ENCODE measurements at regions not wholly inside any gene's neighbourhood (a gene's known extent, or its start where the extent isn't known, plus 50 kb on each side); places are given as distances from the start of the nearest gene placed in this dataset.

GRCh38 chr18:34510926-34511325, 199.2 kb upstream of the DTNA start (continued):
- TF ChIP-seq MEF2B (IDR thresholded peaks at IDR 0.05; ENCODE audit: partially characterized antibody, poor library complexity, severe bottlenecking) (no peak), POLR2AphosphoS2 (IDR thresholded peaks at IDR 0.05; ENCODE audit: low read depth, low read length) (no peak), TCF7 (IDR thresholded peaks at IDR 0.05; ENCODE audit: borderline replicate concordance) (no peak), IKZF2 (IDR thresholded peaks at IDR 0.05) (no peak), HDAC6 (IDR thresholded peaks at IDR 0.05; ENCODE audit: unreplicated experiment) (no peak), EED (IDR thresholded peaks at IDR 0.05; ENCODE audit: low read depth) (no peak), TCF3 (IDR thresholded peaks at IDR 0.05; ENCODE audit: borderline replicate concordance, insufficient read depth, low read depth, low read length) (no peak), RCOR1 (conservative IDR thresholded peaks at IDR 0.05; ENCODE audit: low read depth, low read length) (no peak), SMARCA5 (IDR thresholded peaks at IDR 0.05) (no peak), ZNF384 (IDR thresholded peaks at IDR 0.05; ENCODE audit: borderline replicate concordance, low read depth, low read length) (no peak), BHLHE40 (IDR thresholded peaks at IDR 0.05; ENCODE audit: borderline replicate concordance in 1 of 2, low read depth in 2 of 2, low read length in 1 of 2) (no peak)
- TF ChIP-seq, protein P1, sequence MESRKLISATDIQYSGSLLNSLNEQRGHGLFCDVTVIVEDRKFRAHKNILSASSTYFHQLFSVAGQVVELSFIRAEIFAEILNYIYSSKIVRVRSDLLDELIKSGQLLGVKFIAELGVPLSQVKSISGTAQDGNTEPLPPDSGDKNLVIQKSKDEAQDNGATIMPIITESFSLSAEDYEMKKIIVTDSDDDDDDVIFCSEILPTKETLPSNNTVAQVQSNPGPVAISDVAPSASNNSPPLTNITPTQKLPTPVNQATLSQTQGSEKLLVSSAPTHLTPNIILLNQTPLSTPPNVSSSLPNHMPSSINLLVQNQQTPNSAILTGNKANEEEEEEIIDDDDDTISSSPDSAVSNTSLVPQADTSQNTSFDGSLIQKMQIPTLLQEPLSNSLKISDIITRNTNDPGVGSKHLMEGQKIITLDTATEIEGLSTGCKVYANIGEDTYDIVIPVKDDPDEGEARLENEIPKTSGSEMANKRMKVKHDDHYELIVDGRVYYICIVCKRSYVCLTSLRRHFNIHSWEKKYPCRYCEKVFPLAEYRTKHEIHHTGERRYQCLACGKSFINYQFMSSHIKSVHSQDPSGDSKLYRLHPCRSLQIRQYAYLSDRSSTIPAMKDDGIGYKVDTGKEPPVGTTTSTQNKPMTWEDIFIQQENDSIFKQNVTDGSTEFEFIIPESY (IDR thresholded peaks at IDR 0.05), result no peak
- TF ChIP-seq, protein P2, sequence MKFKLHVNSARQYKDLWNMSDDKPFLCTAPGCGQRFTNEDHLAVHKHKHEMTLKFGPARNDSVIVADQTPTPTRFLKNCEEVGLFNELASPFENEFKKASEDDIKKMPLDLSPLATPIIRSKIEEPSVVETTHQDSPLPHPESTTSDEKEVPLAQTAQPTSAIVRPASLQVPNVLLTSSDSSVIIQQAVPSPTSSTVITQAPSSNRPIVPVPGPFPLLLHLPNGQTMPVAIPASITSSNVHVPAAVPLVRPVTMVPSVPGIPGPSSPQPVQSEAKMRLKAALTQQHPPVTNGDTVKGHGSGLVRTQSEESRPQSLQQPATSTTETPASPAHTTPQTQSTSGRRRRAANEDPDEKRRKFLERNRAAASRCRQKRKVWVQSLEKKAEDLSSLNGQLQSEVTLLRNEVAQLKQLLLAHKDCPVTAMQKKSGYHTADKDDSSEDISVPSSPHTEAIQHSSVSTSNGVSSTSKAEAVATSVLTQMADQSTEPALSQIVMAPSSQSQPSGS (IDR thresholded peaks at IDR 0.05; ENCODE audit: low read length), result no peak

Measured in GM12878 (cell line).